Vagina (tissue), 2 donors: ENCODE measurements at regions not wholly inside any gene's neighbourhood (a gene's known extent, or its start where the extent isn't known, plus 50 kb on each side); places are given as distances from the start of the nearest gene placed in this dataset.

Source experiments
- POLR2A ChIP-seq, 2 donors: fragments of 450-650 bp; IDR thresholded peaks; one replicate each; pipeline ENCODE4 v1.6.1; 2017; ENCODE audit warnings: antibody characterized with exemption in 2 of 2, mild to moderate bottlenecking in 2 of 2, moderate library complexity in 2 of 2
- TF ChIP-seq, protein P1 (sequence below), 3 experiments: fragments of 450-650 bp in 2 of 3; fragments of 200-600 bp in 1 of 3; sonication (generic) in 1 of 3; IDR thresholded peaks; one replicate each; pipeline ENCODE4 v1.5.1; 2017 to 2019; ENCODE audit warnings: antibody characterized with exemption in 3 of 3, mild to moderate bottlenecking in 2 of 3, moderate library complexity in 2 of 3

DNA sequence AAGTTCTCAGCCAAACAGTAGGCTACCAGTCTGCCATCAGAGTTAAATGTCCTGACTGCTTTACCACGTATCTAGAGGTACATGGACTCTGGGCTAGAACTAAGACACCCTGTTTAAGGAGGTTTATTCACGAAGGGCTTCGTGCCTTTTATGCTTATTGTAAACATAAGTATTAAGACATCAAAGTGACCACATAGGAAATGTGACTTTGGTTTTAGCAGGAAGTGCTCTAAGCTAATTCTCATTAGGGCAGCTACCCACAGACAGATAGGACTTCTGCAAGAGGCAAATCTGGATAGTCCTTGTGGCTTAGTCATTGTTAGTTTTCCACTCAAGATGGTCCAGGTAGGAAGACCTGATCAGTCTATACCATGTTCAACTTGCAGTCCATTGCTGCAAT, 233.3 kb upstream of the MGAT5 start:
- TF ChIP-seq, protein P1, sequence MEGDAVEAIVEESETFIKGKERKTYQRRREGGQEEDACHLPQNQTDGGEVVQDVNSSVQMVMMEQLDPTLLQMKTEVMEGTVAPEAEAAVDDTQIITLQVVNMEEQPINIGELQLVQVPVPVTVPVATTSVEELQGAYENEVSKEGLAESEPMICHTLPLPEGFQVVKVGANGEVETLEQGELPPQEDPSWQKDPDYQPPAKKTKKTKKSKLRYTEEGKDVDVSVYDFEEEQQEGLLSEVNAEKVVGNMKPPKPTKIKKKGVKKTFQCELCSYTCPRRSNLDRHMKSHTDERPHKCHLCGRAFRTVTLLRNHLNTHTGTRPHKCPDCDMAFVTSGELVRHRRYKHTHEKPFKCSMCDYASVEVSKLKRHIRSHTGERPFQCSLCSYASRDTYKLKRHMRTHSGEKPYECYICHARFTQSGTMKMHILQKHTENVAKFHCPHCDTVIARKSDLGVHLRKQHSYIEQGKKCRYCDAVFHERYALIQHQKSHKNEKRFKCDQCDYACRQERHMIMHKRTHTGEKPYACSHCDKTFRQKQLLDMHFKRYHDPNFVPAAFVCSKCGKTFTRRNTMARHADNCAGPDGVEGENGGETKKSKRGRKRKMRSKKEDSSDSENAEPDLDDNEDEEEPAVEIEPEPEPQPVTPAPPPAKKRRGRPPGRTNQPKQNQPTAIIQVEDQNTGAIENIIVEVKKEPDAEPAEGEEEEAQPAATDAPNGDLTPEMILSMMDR (IDR thresholded peaks at IDR 0.05) = no peak
- no peak for TF ChIP-seq POLR2A (IDR thresholded peaks at IDR 0.05)
